HepG2 (cell line): ENCODE measurements at regions not wholly inside any gene's neighbourhood (a gene's known extent, or its start where the extent isn't known, plus 50 kb on each side); places are given as distances from the start of the nearest gene placed in this dataset.

Experiments
- ATAC-seq: fragments of 200-7000 bp; cut with Tn5 transposase; 3 replicates; pipeline ENCODE4 v1.9.1; 2020; ENCODE audit warnings: mild to moderate bottlenecking, moderate library complexity
- BruUV-seq: library from RNA; stranded (reverse); fragments of 400-500 nt; replicated peaks from 2 replicates; lab custom pipeline; 2021; lab: Mats Ljungman, UMichigan
- CTCF ChIA-PET: fragments of 300-600 bp; formaldehyde crosslinking; extraction: SDS; loops from one replicate; lab custom pipeline; 2021; ENCODE audit warnings: low total read pairs, inconsistent platforms, low intra/inter-chr PET ratio; lab: Yijun Ruan, JAX
- POLR2A ChIA-PET: fragments of 350-600 bp; sonication (Branson Sonifier 250); formaldehyde crosslinking; loops from one replicate; lab custom pipeline; 2020; ENCODE audit warnings: antibody characterized with exemption, inconsistent platforms; lab: Yijun Ruan, JAX
- DNase-seq: peaks from one replicate; pipeline ENCODE4 v3.0.0-alpha.2; 2015; ENCODE audit warnings: low spot score
- FAIRE-seq: peaks from 3 replicates; lab custom pipeline; 2011; peaks lifted over from hg19 to GRCh38; lab: Jason Lieb, UNC
- H2AFZ ChIP-seq: one replicate; pipeline ENCODE4 v1.6.1; 2011; ENCODE audit warnings: low read length, inconsistent platforms
- H3K27ac ChIP-seq: fragments of 300-600 bp; 3 replicates; pipeline ENCODE4 v1.8.0; 2011; ENCODE audit warnings: mixed run types, mild to moderate bottlenecking, mixed read lengths, low read length, inconsistent platforms; ENCODE audit not compliant: insufficient read depth; ENCODE audit errors: extremely low read length
- H3K27me3 ChIP-seq, 2 experiments: fragments of 200-600 bp in 1 of 2; 2 replicates in 1 of 2; 3 replicates in 1 of 2; pipeline versions ENCODE4 v1.6.0 to v1.8.0; 2011; ENCODE audit warnings: low read length in 2 of 2, mild to moderate bottlenecking in 2 of 2, moderate library complexity in 2 of 2, inconsistent platforms in 1 of 2; ENCODE audit not compliant: insufficient read depth in 2 of 2, control insufficient read depth in 1 of 2
- H3K36me3 ChIP-seq, 2 experiments: fragments of 200-600 bp in 1 of 2; replicated peaks in 1 of 2; 2 replicates in 1 of 2; 3 replicates in 1 of 2; pipeline versions ENCODE4 v1.5.1 to v1.8.0; 2011; ENCODE audit warnings: low read length in 2 of 2, inconsistent platforms in 1 of 2; ENCODE audit not compliant: insufficient read depth in 2 of 2, control insufficient read depth in 1 of 2
- H3K4me1 ChIP-seq: 2 replicates; pipeline ENCODE4 v1.5.1; 2012; ENCODE audit warnings: low read length, inconsistent platforms; ENCODE audit not compliant: insufficient read depth
- H3K4me2 ChIP-seq: 2 replicates; pipeline ENCODE4 v1.6.0; 2011; ENCODE audit warnings: low read depth, low read length, inconsistent platforms
- H3K4me3 ChIP-seq, 3 experiments: fragments of 200-600 bp in 1 of 3; sonication (generic), shearing (Covaris generic) in 1 of 3; replicated peaks in 1 of 3; 2 replicates each; pipeline ENCODE4 v1.5.1; 2011 to 2016; ENCODE audit warnings: low read length in 3 of 3, inconsistent platforms in 2 of 3, low read depth in 2 of 3, mild to moderate bottlenecking in 2 of 3, control low read depth in 1 of 3, mixed read lengths in 1 of 3; ENCODE audit not compliant: insufficient read depth in 1 of 3
- H3K79me2 ChIP-seq: one replicate; pipeline ENCODE4 v1.6.1; 2011; ENCODE audit warnings: low read length, inconsistent platforms; ENCODE audit not compliant: insufficient read depth
- H3K9ac ChIP-seq: 2 replicates; pipeline ENCODE4 v1.6.0; 2011; ENCODE audit warnings: mild to moderate bottlenecking, low read depth, low read length, inconsistent platforms; ENCODE audit not compliant: insufficient read depth
- H3K9me3 ChIP-seq: 2 replicates; pipeline ENCODE4 v1.5.1; 2012; ENCODE audit warnings: mild to moderate bottlenecking, low read length
- H4K20me1 ChIP-seq: 2 replicates; pipeline ENCODE4 v1.6.0; 2011; ENCODE audit warnings: inconsistent platforms, mild to moderate bottlenecking, low read length, moderate library complexity; ENCODE audit not compliant: insufficient read depth
- EZH2 ChIP-seq: conservative IDR thresholded peaks from 2 replicates; pipeline ENCODE4 v1.6.1; 2012; ENCODE audit warnings: mild to moderate bottlenecking, low read depth, low read length, moderate library complexity
- JUNB ChIP-seq: sonication (generic); formaldehyde crosslinking; IDR thresholded peaks from 2 replicates; pipeline ENCODE4 v1.8.0; 2022; ENCODE audit warnings: missing genetic modification reagents, mild to moderate bottlenecking, borderline replicate concordance
- MATR3 ChIP-seq: sonication (generic); formaldehyde crosslinking; IDR thresholded peaks from 2 replicates; pipeline ENCODE4 v1.4.0; 2020; ENCODE audit warnings: missing genetic modification reagents
- NAIF1 ChIP-seq: sonication (generic); formaldehyde crosslinking; IDR thresholded peaks from 2 replicates; pipeline ENCODE4 v1.5.0; 2020; ENCODE audit warnings: mild to moderate bottlenecking, missing genetic modification reagents, borderline replicate concordance
- NR2F2 ChIP-seq: IDR thresholded peaks from 2 replicates; pipeline ENCODE4 v1.6.1; 2012; ENCODE audit warnings: low read depth, inconsistent platforms, borderline replicate concordance
- PHF20 ChIP-seq: sonication (generic); formaldehyde crosslinking; IDR thresholded peaks from 2 replicates; pipeline ENCODE4 v1.5.0; 2020; ENCODE audit warnings: mild to moderate bottlenecking, missing genetic modification reagents
- ZC3H4 ChIP-seq: sonication (generic); formaldehyde crosslinking; IDR thresholded peaks from 2 replicates; pipeline ENCODE4 v1.4.0; 2020; ENCODE audit warnings: missing genetic modification reagents, borderline replicate concordance
- ZNF207 ChIP-seq: fragments of 450-650 bp; IDR thresholded peaks from 2 replicates; pipeline ENCODE4 v1.6.1; 2016; ENCODE audit warnings: antibody characterized with exemption, borderline replicate concordance
- ZNF383 ChIP-seq: sonication (generic); formaldehyde crosslinking; IDR thresholded peaks from 2 replicates; pipeline ENCODE4 v1.4.0; 2020; ENCODE audit warnings: missing genetic modification reagents, mild to moderate bottlenecking, borderline replicate concordance
- ZNF781 ChIP-seq: sonication (generic); formaldehyde crosslinking; IDR thresholded peaks from 2 replicates; pipeline ENCODE4 v1.5.1; 2020; ENCODE audit warnings: borderline replicate concordance, mild to moderate bottlenecking, missing genetic modification reagents; ENCODE audit errors: not compliant biosample characterization
- WGBS: methylation state at CpG from one replicate; pipeline ENCODE4 v1.1.6; 2017; ENCODE audit warnings: low lambda C conversion rate; 5-methylcytosine and 5-hydroxymethylcytosine counted together
- in situ Hi-C: cut with HindIII; loops from 2 replicates; pipeline ENCODE4 v1.10.0; 2017; ENCODE audit warnings: low pct_unique_long_range_greater_than_20kb; ENCODE audit not compliant: extremely low pct_ligation_motif_present
- intact Hi-C: fragments of 100-400 bp; cut with micrococcal nuclease; formaldehyde crosslinking; loops from one replicate; pipeline ENCODE4 v1.10.0; 2022; ENCODE audit not compliant: unreplicated experiment
- TF ChIP-seq, protein P1 (sequence below): sonication (generic); formaldehyde crosslinking; IDR thresholded peaks from 2 replicates; pipeline ENCODE4 v1.5.1; 2020; ENCODE audit warnings: mild to moderate bottlenecking, missing genetic modification reagents

DNA sequence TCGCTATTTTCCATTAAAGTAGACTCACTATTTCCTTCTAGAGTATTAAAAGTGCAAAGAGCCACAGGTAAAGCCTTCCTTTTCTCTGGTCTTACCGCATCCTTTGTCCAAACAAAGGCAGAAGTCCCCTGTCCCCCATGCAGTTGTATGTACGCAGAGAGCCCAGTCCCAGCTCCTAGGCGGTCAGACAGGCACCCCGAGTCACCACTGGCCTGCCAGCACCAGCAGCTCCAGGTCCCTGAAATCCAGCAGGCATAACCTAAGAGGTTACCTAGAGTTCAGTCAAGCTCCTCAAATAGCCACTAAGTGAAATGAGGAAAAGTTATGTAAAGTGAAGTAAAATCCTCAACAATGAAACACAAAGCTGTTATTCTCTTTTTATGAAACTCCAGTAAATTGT lies 60.4 kb upstream of the TWIST2 start (continued):
- TF ChIP-seq ZC3H4 (CRISPR knock-in tag) (no peak), MATR3 (no peak), ZNF781 (CRISPR knock-in tag) (no peak), ZNF207 (no peak), PHF20 (CRISPR knock-in tag) (no peak), NR2F2 (no peak), NAIF1 (CRISPR knock-in tag) (no peak), JUNB (no peak)
- TF ChIP-seq, protein P1, sequence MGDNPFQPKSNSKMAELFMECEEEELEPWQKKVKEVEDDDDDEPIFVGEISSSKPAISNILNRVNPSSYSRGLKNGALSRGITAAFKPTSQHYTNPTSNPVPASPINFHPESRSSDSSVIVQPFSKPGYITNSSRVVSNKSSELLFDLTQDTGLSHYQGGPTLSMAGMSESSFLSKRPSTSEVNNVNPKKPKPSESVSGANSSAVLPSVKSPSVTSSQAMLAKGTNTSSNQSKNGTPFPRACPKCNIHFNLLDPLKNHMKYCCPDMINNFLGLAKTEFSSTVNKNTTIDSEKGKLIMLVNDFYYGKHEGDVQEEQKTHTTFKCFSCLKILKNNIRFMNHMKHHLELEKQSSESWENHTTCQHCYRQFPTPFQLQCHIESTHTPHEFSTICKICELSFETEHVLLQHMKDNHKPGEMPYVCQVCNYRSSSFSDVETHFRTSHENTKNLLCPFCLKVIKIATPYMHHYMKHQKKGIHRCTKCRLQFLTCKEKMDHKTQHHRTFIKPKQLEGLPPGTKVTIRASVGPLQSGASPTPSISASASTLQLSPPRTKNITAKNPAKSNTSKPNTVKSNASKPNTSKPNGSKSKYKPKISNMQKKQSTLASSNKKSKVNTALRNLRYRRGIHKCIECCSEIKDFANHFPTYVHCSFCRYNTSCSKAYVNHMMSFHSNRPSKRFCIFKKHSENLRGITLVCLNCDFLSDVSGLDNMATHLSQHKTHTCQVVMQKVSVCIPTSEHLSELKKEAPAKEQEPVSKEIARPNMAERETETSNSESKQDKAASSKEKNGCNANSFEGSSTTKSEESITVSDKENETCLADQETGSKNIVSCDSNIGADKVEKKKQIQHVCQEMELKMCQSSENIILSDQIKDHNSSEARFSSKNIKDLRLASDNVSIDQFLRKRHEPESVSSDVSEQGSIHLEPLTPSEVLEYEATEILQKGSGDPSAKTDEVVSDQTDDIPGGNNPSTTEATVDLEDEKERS (CRISPR knock-in tag), result no peak

DNA sequence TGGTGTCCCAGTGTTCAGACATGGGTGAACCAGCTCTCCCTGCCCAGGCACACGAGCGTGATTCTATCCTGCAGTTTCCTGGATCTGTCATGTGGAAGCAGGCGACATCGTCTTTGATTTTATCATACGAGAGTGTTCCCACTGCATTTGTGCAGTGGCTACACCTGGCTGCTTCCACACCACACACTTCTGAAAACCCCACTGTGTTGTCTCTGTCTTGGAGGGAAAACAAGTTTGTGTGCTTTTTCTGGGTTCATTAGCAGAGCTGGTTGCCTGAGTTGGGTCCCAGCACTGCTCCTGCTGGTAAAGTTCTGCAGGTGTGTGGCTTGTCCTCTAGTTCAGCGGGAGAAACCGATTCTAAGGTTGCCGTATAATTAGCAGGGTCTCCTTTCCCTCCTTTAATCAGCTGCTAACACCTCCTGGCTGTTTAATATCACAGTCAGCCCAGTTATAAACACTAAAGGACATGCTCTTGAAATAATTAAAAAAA lies 58.5 kb upstream of the TWIST2 start:
- ATAC-seq, result no peak
- no peak overlapping the region for H3K27ac ChIP-seq
- H4K20me1 ChIP-seq, result no peaks in the 10 kb centered on the region
- no peaks in the 10 kb centered on the region for H3K4me1 ChIP-seq
- TF ChIP-seq ZNF383 (no peak), EZH2 (peak; percentile 60; the same call in 1 of the 2 replicates)
- ChIA-PET POLR2A (no interaction called here), CTCF (no interaction called here)
- intact Hi-C loops, result loop anchor here (5.0 kb wide), 1 partner anchor 417 kb away; no protein-coding TSS in a partner anchor
- in situ Hi-C loops, result loop anchor here (25.0 kb wide), 1 partner anchor 427 kb away; no protein-coding TSS in a partner anchor
- WGBS, result 20% methylated on average over 8 of the region's 8 CpGs
- no peak overlapping the region for H3K4me2 ChIP-seq
- FAIRE-seq, result no peak
- no peaks in the 10 kb centered on the region for H3K79me2 ChIP-seq
- H2AFZ ChIP-seq, result no peak overlapping the region
- peaks cover 5 to 53% of the 10 kb centered on the region in 2 experiments for H3K27me3 ChIP-seq
- DNase-seq, result no peak
- H3K4me3 ChIP-seq, result no peak overlapping the region
- no peaks in the 10 kb centered on the region for H3K9me3 ChIP-seq
- no TSS peak for BruUV-seq
- H3K9ac ChIP-seq, result no peak overlapping the region
- no peaks in the 10 kb centered on the region for H3K36me3 ChIP-seq
